ENCODE measurements at regions not wholly inside any gene's neighbourhood (a gene's known extent, or its start where the extent isn't known, plus 50 kb on each side); places are given as distances from the start of the nearest gene placed in this dataset.

- TF ChIP-seq ATF2 (IDR thresholded peaks at IDR 0.05; ENCODE audit: low read length) (no peak), SAP30 (IDR thresholded peaks at IDR 0.05; ENCODE audit: insufficient read depth, insufficient replicate concordance, low read length) (no peak)
These were observed 506.1 kb downstream of the MIAT start (continued) for GRCh38 chr22:27163162-27164137.

Measured in H1 (cell line).